Fibroblast of the aortic adventitia (primary cell): ENCODE measurements at regions not wholly inside any gene's neighbourhood (a gene's known extent, or its start where the extent isn't known, plus 50 kb on each side); places are given as distances from the start of the nearest gene placed in this dataset.

Source experiments
- DNase-seq: peaks from one replicate; pipeline ENCODE4 v3.0.0-alpha.2; 2010; ENCODE audit warnings: low read depth
- H3K4me3 ChIP-seq: 2 replicates; pipeline ENCODE4 v1.5.1; 2011; ENCODE audit warnings: low read depth, mild to moderate bottlenecking, control low read depth, low read length, moderate library complexity
- TF ChIP-seq, protein P1 (sequence below): IDR thresholded peaks from 2 replicates; pipeline ENCODE4 v1.5.1; 2011; ENCODE audit warnings: mild to moderate bottlenecking, low read length, control low read depth, inconsistent platforms; ENCODE audit not compliant: insufficient read depth

DNA sequence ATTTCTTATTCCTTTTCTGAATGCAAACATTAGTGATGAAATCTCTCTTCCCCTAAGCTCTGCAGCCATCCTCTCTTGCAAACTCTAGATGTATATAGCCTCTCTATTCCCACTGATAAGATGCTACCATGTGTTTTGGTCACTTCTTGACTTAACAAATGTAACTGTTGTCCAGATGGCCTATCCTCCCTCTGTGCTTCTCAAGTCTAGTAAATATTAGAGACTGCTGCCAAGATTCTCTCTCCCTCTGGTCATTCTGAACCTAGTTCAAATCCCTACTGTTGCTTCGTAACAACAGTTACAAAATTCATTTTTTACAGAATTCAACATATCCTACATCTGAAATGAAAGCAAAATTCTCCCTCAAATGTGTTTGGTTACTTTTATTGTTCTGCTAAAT is 156.6 kb downstream of the TXNL1 start:
- no peak overlapping the region for H3K4me3 ChIP-seq
- TF ChIP-seq, protein P1, sequence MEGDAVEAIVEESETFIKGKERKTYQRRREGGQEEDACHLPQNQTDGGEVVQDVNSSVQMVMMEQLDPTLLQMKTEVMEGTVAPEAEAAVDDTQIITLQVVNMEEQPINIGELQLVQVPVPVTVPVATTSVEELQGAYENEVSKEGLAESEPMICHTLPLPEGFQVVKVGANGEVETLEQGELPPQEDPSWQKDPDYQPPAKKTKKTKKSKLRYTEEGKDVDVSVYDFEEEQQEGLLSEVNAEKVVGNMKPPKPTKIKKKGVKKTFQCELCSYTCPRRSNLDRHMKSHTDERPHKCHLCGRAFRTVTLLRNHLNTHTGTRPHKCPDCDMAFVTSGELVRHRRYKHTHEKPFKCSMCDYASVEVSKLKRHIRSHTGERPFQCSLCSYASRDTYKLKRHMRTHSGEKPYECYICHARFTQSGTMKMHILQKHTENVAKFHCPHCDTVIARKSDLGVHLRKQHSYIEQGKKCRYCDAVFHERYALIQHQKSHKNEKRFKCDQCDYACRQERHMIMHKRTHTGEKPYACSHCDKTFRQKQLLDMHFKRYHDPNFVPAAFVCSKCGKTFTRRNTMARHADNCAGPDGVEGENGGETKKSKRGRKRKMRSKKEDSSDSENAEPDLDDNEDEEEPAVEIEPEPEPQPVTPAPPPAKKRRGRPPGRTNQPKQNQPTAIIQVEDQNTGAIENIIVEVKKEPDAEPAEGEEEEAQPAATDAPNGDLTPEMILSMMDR, result no peak
- DNase-seq, result no peak

DNA sequence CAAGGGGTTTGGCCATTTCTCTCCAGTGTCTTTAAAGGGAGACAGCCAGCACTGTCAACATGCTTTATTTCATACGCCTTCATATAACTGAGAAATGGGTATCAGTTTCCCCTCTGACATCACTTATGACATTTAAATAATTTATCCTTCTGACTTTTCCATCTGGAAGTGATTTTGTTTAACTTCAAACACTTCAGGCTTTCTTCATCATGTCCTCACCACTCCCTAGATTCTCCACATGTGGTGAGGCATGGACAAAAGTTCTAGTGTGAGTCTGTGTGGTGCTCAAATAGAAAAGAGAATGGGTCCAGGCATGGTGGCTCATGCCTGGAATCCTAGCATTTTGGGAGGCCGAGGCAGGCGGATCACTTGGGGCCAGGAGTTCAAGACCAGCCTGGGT is 158.6 kb downstream of the TXNL1 start:
- DNase-seq, result no peak
- H3K4me3 ChIP-seq, result no peak overlapping the region
- TF ChIP-seq, protein P1, result no peak

DNA sequence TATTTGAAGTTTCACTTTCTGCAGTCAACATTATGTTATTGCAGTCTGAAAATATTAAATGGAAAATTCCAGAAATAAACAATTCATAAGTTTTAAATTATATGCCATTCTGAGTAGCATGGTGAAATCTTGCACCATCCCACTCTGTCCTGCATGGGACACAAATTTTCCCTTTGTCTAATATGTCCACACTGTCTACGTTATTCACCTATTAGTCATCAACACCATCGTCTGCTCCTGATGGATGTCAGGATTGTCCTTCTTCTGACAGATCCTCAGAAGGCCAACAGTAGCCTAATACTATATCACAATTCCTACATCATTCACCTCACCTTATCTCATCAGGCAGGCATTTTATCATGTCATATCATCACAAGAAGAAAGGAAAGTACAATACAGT is 163.1 kb downstream of the TXNL1 start:
- DNase-seq, result no peak
- TF ChIP-seq, protein P1, result no peak
- H3K4me3 ChIP-seq, result no peak overlapping the region

DNA sequence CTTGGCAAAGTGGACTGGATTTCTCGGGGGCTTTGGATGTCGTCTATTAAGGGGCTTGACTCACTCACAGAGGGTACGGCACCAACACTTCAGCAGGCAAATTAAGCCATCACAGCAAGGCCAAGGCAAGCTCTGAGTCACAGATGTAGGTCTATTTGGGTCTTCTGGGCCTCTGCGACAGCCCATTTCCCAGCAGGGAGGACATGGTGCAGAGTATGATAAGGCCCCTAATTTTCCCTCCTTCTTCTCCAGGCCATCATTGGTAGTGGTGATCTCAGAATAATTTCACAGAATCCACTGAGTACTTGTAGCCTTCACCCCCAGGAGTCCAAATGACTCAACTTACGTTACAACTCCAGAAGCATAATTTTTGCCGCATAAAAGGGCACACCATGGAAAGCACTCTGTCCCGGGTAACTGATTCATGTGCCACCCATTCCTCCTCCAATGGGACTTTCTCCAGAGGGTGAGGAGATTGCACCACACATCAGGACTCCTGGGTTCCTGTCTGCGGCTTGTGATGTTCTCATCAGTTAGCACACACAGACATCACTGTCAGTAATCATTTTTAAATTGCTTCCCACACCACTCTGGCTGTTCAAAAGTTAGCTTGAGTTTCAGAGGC is 164.9 kb downstream of the TXNL1 start:
- no peak overlapping the region for H3K4me3 ChIP-seq
- no peak for DNase-seq
- TF ChIP-seq, protein P1, result no peak

DNA sequence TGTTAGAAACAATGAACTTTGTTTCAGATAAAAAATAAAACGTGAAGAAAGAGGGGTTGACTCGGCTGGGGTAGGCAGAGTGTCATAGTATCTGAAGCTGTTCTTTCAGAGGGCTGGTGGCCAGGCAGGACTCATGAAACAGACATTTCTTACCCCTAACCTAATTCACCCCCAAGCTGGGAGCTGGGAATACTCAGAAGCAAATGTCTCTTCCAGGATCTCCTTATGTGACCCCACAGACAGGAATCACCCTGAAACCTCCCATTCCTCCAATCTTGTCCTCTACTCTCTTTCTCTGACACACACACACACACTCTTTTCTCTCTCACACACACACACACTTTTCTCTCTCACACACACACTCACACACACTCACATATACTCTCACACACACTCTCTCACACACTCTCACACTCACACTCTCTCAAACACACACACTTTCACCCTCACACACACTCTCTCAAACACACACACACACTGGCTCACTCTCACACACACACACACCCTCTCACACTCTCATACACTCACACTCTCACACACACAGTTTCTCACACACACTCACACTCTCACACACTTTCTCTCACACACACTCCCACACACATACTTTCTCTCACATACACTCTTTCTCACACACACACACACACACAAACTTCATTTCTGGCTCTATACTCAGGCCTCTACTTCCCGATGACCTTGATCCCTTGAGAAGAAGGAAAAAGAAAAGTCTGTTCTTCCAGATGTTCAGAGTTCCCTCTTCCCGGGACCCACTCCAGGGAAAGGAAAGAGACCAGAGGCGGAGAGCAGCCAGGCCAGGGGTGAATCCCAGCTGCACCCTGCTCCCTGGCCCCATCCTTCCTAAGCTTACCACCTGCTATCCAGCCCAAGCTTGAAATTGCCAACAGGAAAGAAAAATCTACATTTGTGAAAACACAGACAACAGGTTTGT is 167.7 kb downstream of the TXNL1 start:
- no peak for DNase-seq
- H3K4me3 ChIP-seq, result no peak overlapping the region
- TF ChIP-seq, protein P1, result no peak

DNA sequence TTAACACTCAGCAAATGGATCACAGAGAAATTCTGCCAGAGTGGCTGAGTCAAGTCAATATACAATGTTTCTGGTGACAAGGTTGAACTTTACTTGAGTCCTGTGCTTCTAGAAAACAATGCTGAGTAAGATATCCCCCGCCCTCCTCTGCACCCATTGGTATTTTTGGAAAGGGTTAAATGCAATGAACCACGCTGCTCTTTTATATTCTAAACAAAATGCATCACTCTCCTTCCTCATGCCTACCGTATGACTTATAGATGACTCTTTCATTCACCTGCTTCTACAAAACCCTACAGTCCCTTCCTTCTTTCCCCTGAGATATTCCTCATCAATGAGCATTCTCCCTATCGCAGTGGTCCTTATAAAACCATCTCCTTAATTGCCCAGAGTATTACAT is 168.8 kb downstream of the TXNL1 start:
- TF ChIP-seq, protein P1, result no peak
- no peak overlapping the region for H3K4me3 ChIP-seq
- no peak for DNase-seq
